ENCODE measurements at regions not wholly inside any gene's neighbourhood (a gene's known extent, or its start where the extent isn't known, plus 50 kb on each side); places are given as distances from the start of the nearest gene placed in this dataset.
A peak's percentile ranks its signal among the peaks of the same experiment; 100 is the strongest.
"Not testable (repeated sequence)": the region's sequence is repeated elsewhere in the genome, so short reads cannot be mapped to it uniquely, and the experiment has no call there.

- DNase-seq, result no peak
Observed at GRCh38 chr17:53017227-53017626, 805.5 kb upstream of the KIF2B start.

GRCh38 chr17:53016085-53016484, 806.6 kb upstream of the KIF2B start:
- DNase-seq, result no peak

- DNase-seq, result no peak
Observed at GRCh38 chr17:53012364-53012763, 810.4 kb upstream of the KIF2B start.

GRCh38 chr17:53006006-53006405, 816.7 kb upstream of the KIF2B start:
- DNase-seq, result no peak

GRCh38 chr17:53004902-53005301, 817.8 kb upstream of the KIF2B start:
- no peak for DNase-seq

- DNase-seq, result no peak
Observed at GRCh38 chr17:52995881-52996280, 826.8 kb upstream of the KIF2B start.

GRCh38 chr17:52995147-52995546, 827.6 kb upstream of the KIF2B start:
- peak; percentile 86 to 96 for DNase-seq

GRCh38 chr17:52986056-52986662, 827.6 kb upstream of the CA10 start:
- no peak for DNase-seq

GRCh38 chr17:52982331-52982730, 823.8 kb upstream of the CA10 start:
- no peak for DNase-seq

- no peak for DNase-seq
Observed at GRCh38 chr17:52979921-52980320, 821.4 kb upstream of the CA10 start.

GRCh38 chr17:52965856-52966255, 807.3 kb upstream of the CA10 start:
- DNase-seq, result no peak

- DNase-seq, result not testable (repeated sequence)
Observed at GRCh38 chr17:52961751-52962150, 803.2 kb upstream of the CA10 start.

GRCh38 chr17:52957411-52957810, 798.9 kb upstream of the CA10 start:
- DNase-seq, result no peak

GRCh38 chr17:52947418-52947817, 788.9 kb upstream of the CA10 start:
- DNase-seq, result no peak

- no peak for DNase-seq
Observed at GRCh38 chr17:52938623-52939230, 780.2 kb upstream of the CA10 start.

GRCh38 chr17:52930581-52930980, 772.1 kb upstream of the CA10 start:
- DNase-seq, result no peak

- no peak for DNase-seq
Observed at GRCh38 chr17:52930145-52930544, 771.6 kb upstream of the CA10 start.

GRCh38 chr17:52923658-52924057, 765.1 kb upstream of the CA10 start:
- DNase-seq, result no peak

- DNase-seq, result no peak
Observed at GRCh38 chr17:52899235-52899634, 740.7 kb upstream of the CA10 start.

GRCh38 chr17:52895272-52895671, 736.8 kb upstream of the CA10 start:
- no peak for DNase-seq

- DNase-seq, result no peak
Observed at GRCh38 chr17:52892334-52892733, 733.8 kb upstream of the CA10 start.

GRCh38 chr17:52885882-52886281, 727.4 kb upstream of the CA10 start:
- no peak for DNase-seq

- not testable (repeated sequence) for DNase-seq
Observed at GRCh38 chr17:52883907-52884491, 725.5 kb upstream of the CA10 start.

- DNase-seq, result not testable (repeated sequence)
Observed at GRCh38 chr17:52846767-52847166, 688.3 kb upstream of the CA10 start.

GRCh38 chr17:52841971-52842370, 683.5 kb upstream of the CA10 start:
- DNase-seq, result no peak

Measured in NCI-H2081 (cell line).